Activated naive CD4-positive, alpha-beta T cell treated with anti-CD3 and anti-CD28 coated beads, Interleukin-2, amount 50 U/mL, for 24 hours (primary cell): ENCODE measurements at regions not wholly inside any gene's neighbourhood (a gene's known extent, or its start where the extent isn't known, plus 50 kb on each side); places are given as distances from the start of the nearest gene placed in this dataset.
"Not testable (repeated sequence)": the region's sequence is repeated elsewhere in the genome, so short reads cannot be mapped to it uniquely, and the experiment has no call there.

ENCODE experiments used
- H3K27ac Mint-ChIP-seq: one replicate; pipeline ENCODE4 v1.8.0; 2021; ENCODE audit warnings: mild to moderate bottlenecking, mixed read lengths
- H3K27me3 Mint-ChIP-seq: one replicate; pipeline ENCODE4 v1.8.0; 2021; ENCODE audit warnings: mixed read lengths
- H3K36me3 Mint-ChIP-seq: one replicate; pipeline ENCODE4 v1.8.0; 2021; ENCODE audit warnings: mixed read lengths
- H3K4me1 Mint-ChIP-seq: one replicate; pipeline ENCODE4 v1.8.0; 2021; ENCODE audit warnings: mixed read lengths
- H3K4me3 Mint-ChIP-seq: one replicate; pipeline ENCODE4 v1.8.0; 2021; ENCODE audit warnings: mild to moderate bottlenecking, mixed read lengths
- H3K9me3 Mint-ChIP-seq: one replicate; pipeline ENCODE4 v1.8.0; 2021; ENCODE audit warnings: mixed read lengths

GRCh38 chr5:88108490-88109279 is 160.0 kb downstream of the TMEM161B start:
- H3K9me3 Mint-ChIP-seq = no peaks in the 10 kb centered on the region
- no peak overlapping the region for H3K27ac Mint-ChIP-seq
- no peaks in the 10 kb centered on the region for H3K4me1 Mint-ChIP-seq
- H3K4me3 Mint-ChIP-seq = no peak overlapping the region
- H3K27me3 Mint-ChIP-seq = peaks cover 5% of the 10 kb centered on the region
- H3K36me3 Mint-ChIP-seq = no peaks in the 10 kb centered on the region

DNA sequence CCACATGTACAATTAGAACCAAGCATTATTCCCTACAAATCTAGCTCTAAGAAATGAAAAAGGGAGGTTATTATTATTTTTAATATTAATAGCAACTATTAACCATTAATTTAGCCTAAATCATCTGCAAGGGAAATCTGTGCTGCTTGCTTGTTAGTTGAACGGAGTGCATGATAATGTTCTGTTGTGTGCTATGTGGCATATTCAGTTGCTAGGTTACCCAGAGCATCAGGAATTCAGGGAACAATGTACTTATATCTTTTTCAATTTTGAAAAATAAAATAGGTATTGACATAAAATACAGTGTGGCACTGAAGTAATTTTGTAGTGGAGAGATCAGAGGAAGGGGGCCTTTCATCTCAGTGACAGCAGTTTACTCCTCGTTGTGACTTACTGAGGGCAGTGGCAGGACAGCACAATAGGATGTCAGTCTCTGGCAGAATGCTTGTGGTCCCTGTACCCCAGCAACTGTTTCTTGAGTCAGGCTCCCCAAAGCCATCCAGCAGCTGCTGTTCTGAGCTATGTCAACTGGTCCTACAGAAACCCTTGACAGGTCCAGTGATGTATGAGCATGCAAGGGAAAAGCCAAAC is 173.6 kb downstream of the TMEM161B start:
- no peak overlapping the region for H3K27ac Mint-ChIP-seq
- no peaks in the 10 kb centered on the region for H3K36me3 Mint-ChIP-seq
- H3K4me3 Mint-ChIP-seq = no peak overlapping the region
- H3K27me3 Mint-ChIP-seq = peaks cover 5% of the 10 kb centered on the region
- H3K9me3 Mint-ChIP-seq = no peaks in the 10 kb centered on the region
- H3K4me1 Mint-ChIP-seq = no peaks in the 10 kb centered on the region

DNA sequence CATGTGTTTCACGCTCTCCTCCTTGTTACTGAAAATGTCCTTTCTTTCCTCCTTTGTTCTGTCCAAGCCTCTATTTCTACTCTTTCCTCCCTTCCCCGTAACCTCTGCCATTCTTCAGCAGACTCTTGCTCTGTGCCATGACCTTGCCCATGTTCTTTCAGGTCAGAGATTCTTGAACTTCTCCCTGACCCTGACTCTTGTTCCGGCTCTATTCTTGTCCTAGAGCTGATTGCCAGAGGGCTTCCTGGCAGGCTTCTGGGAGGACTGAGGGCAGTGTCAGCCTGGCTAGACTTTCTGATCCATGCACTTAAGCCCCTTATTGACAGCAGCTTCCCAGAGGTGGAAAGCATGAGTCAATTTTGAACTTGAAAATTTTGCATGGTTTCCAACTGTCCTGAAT is 174.2 kb downstream of the TMEM161B start:
- no peak overlapping the region for H3K4me3 Mint-ChIP-seq
- H3K4me1 Mint-ChIP-seq = no peaks in the 10 kb centered on the region

GRCh38 chr5:88093765-88094164 is 174.9 kb downstream of the TMEM161B start:
- Mint-ChIP-seq H3K9me3 (no peaks in the 10 kb centered on the region), H3K4me3 (no peak overlapping the region), H3K27me3 (peaks cover 11% of the 10 kb centered on the region), H3K27ac (no peak overlapping the region), H3K36me3 (no peaks in the 10 kb centered on the region), H3K4me1 (no peaks in the 10 kb centered on the region)

More for the DNA sequence above, 174.2 kb downstream of the TMEM161B start:
- no peak overlapping the region for H3K27ac Mint-ChIP-seq
- no peaks in the 10 kb centered on the region for H3K36me3 Mint-ChIP-seq
- peaks cover 8% of the 10 kb centered on the region for H3K27me3 Mint-ChIP-seq
- no peaks in the 10 kb centered on the region for H3K9me3 Mint-ChIP-seq

- Mint-ChIP-seq H3K9me3 (no peaks in the 10 kb centered on the region), H3K4me3 (no peak overlapping the region), H3K36me3 (no peaks in the 10 kb centered on the region), H3K4me1 (no peaks in the 10 kb centered on the region), H3K27me3 (peaks cover 11% of the 10 kb centered on the region), H3K27ac (no peak overlapping the region)
These were observed 175.6 kb downstream of the TMEM161B start for GRCh38 chr5:88092958-88093605.

DNA sequence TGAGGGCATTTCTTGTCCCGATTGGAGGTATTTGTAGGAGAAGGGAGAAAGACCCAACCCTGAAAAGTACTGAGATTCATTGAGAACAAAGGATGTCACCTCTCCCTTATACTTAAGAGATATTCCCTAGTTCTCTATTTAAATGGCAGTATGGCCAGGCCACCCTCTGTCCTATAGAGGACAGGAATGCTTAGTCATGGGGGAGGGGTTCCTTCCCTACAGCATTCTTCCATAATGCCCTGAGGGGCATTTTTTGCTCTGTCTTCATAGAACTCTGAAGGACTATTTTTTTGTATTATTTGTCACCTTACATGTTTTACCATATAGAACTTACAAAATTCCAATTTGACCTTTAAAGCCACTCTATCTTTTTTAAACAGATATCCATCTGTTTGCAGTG is 176.3 kb downstream of the TMEM161B start:
- H3K9me3 Mint-ChIP-seq = no peaks in the 10 kb centered on the region
- H3K27ac Mint-ChIP-seq = no peak overlapping the region
- H3K36me3 Mint-ChIP-seq = no peaks in the 10 kb centered on the region
- no peaks in the 10 kb centered on the region for H3K4me1 Mint-ChIP-seq
- no peak overlapping the region for H3K4me3 Mint-ChIP-seq
- peaks cover 12% of the 10 kb centered on the region for H3K27me3 Mint-ChIP-seq

DNA sequence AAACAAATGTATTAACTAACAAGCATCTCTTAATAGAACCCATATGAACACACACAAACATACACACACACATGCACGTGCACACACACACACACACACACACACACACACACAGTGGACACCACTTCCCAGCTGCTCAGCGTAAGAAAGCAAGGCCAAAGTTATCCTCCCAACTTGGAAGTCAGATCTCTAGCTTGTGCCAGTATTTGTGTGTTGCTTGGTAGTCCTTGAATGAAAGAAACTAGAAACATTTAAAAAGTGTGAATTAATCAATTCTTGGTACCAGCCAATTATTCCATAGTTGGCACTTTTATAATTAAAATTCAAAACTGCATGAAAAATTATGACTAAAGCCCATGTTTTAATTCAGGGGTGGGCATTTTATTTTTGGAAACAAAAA is 178.1 kb downstream of the TMEM161B start:
- no peak overlapping the region for H3K4me3 Mint-ChIP-seq
- H3K4me1 Mint-ChIP-seq = no peaks in the 10 kb centered on the region
- no peaks in the 10 kb centered on the region for H3K36me3 Mint-ChIP-seq
- peaks cover 17% of the 10 kb centered on the region for H3K27me3 Mint-ChIP-seq
- no peak overlapping the region for H3K27ac Mint-ChIP-seq
- no peaks in the 10 kb centered on the region for H3K9me3 Mint-ChIP-seq

- Mint-ChIP-seq H3K4me3 (no peak overlapping the region), H3K9me3 (no peaks in the 10 kb centered on the region), H3K27me3 (peaks cover 17% of the 10 kb centered on the region), H3K36me3 (no peaks in the 10 kb centered on the region), H3K4me1 (no peaks in the 10 kb centered on the region), H3K27ac (no peak overlapping the region)
These were observed 178.8 kb downstream of the TMEM161B start for GRCh38 chr5:88089719-88090390.

DNA sequence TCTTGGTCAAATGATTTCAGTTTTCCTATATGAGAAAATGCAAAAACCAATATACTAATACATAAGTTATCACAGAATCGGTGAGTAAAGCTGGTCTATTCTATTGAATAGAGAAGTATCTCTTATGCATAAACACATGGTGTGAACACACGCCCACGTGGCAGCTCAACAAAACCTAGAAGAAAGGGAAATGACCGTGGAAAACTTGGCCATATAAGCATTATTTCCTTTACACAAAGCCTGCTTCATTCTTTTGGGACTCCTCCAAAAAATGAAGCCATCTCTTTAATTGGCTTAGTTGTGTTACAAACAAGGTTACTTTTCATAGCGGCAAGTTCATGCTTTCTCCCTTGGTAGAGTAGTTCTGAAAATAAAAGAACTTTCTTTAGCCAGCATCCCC is 183.2 kb downstream of the TMEM161B start:
- Mint-ChIP-seq H3K36me3 (no peaks in the 10 kb centered on the region), H3K4me1 (no peaks in the 10 kb centered on the region), H3K4me3 (no peak overlapping the region), H3K27me3 (peaks cover 12% of the 10 kb centered on the region), H3K27ac (no peak overlapping the region), H3K9me3 (no peaks in the 10 kb centered on the region)

DNA sequence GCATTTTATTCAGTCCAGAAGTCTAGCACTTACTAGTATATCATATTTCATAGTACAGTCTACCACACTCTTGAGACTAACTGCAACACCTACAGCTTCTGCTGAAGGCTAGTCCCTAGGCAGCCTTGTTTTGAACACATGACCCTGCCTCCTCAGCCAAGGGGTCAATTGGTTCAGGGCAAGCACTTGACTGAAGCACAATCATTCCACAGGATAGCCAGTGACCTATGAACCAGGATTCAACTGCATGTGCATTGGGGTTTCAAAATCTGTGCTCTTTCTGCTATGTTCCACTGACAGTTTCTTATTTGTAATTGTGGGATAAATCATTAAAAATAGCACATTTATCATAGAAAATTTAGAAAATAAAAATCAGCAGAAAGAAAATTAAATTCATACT is 186.8 kb downstream of the TMEM161B start:
- peaks cover 4% of the 10 kb centered on the region for H3K9me3 Mint-ChIP-seq
- H3K27me3 Mint-ChIP-seq = peaks cover 2% of the 10 kb centered on the region
- H3K27ac Mint-ChIP-seq = no peak overlapping the region
- no peaks in the 10 kb centered on the region for H3K36me3 Mint-ChIP-seq
- H3K4me1 Mint-ChIP-seq = no peaks in the 10 kb centered on the region
- no peak overlapping the region for H3K4me3 Mint-ChIP-seq

DNA sequence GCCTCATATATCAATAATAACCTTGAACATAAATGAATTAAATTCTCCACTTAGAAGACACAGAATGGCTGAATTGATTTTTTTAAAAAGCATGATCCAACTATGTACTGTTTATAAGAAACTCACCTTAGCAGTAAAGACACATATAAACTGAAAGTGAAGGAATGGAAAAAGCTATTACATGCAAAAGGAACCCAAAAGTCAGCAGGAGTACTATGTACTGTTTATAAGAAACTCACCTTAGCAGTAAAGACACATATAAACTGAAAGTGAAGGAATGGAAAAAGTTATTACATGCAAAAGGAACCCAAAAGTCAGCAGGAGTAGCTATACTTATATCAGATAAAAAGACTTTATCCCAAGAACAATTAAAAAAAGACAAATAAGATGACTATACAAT is 204.8 kb downstream of the TMEM161B start:
- Mint-ChIP-seq H3K27me3 (no peaks in the 10 kb centered on the region), H3K9me3 (peaks cover 18% of the 10 kb centered on the region), H3K4me1 (no peaks in the 10 kb centered on the region), H3K4me3 (no peak overlapping the region), H3K27ac (no peak overlapping the region), H3K36me3 (no peaks in the 10 kb centered on the region)

GRCh38 chr5:88060194-88060593 is 208.5 kb downstream of the TMEM161B start:
- H3K27me3 Mint-ChIP-seq = no peaks in the 10 kb centered on the region
- no peak overlapping the region for H3K27ac Mint-ChIP-seq
- H3K4me1 Mint-ChIP-seq = no peaks in the 10 kb centered on the region
- H3K36me3 Mint-ChIP-seq = no peaks in the 10 kb centered on the region
- no peak overlapping the region for H3K4me3 Mint-ChIP-seq
- H3K9me3 Mint-ChIP-seq = peaks cover 18% of the 10 kb centered on the region

DNA sequence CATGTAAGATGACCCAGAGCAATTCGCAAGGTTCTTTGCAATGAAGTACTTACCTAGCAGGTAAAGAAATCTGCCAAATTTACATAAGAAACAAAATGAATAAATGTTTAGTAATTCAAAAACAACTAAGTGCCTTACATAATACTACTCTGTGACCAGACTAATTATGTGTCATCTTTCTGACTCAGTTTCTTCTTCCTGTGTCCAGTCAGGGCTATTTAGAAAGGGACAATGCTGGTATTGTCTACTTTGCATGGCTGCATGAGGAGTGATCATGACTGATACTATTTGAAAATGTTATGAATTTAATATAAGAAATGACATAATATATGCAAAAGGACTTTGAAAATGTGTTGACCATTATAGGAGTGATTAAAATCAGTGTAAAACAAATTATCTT is 210.0 kb downstream of the TMEM161B start:
- Mint-ChIP-seq H3K4me3 (no peak overlapping the region), H3K36me3 (no peaks in the 10 kb centered on the region), H3K4me1 (no peaks in the 10 kb centered on the region), H3K9me3 (peaks cover 18% of the 10 kb centered on the region), H3K27me3 (no peaks in the 10 kb centered on the region), H3K27ac (no peak overlapping the region)

GRCh38 chr5:88052468-88052867 is 216.2 kb downstream of the TMEM161B start:
- H3K4me1 Mint-ChIP-seq, H3K36me3 Mint-ChIP-seq, H3K27ac Mint-ChIP-seq, H3K9me3 Mint-ChIP-seq, H3K4me3 Mint-ChIP-seq, H3K27me3 Mint-ChIP-seq: not testable (repeated sequence)

GRCh38 chr5:88051148-88051547 is 217.5 kb downstream of the TMEM161B start:
- H3K27me3 Mint-ChIP-seq = peaks cover 7% of the 10 kb centered on the region
- H3K4me1 Mint-ChIP-seq = no peaks in the 10 kb centered on the region
- H3K27ac Mint-ChIP-seq = no peak overlapping the region
- H3K36me3 Mint-ChIP-seq = no peaks in the 10 kb centered on the region
- no peak overlapping the region for H3K4me3 Mint-ChIP-seq
- H3K9me3 Mint-ChIP-seq = peaks cover 5% of the 10 kb centered on the region

GRCh38 chr5:88049737-88050136 is 218.9 kb downstream of the TMEM161B start:
- Mint-ChIP-seq H3K4me3 (no peak overlapping the region), H3K27ac (no peak overlapping the region), H3K9me3 (peaks cover 5% of the 10 kb centered on the region), H3K36me3 (no peaks in the 10 kb centered on the region), H3K4me1 (no peaks in the 10 kb centered on the region), H3K27me3 (peaks cover 7% of the 10 kb centered on the region)
